ENCODE measurements at regions not wholly inside any gene's neighbourhood (a gene's known extent, or its start where the extent isn't known, plus 50 kb on each side); places are given as distances from the start of the nearest gene placed in this dataset.

- Histone ChIP-seq H3K4me2 (ENCODE audit: insufficient read depth, insufficient read length, low read length) (no peak overlapping the region), H2BK20ac (ENCODE audit: low read depth, low read length, poor library complexity, severe bottlenecking) (no peak overlapping the region), H3K4me1 (ENCODE audit: insufficient read depth, low read length) (peaks cover 4% of the 10 kb centered on the region; the same call in 1 of the 2 replicates), H3K18ac (ENCODE audit: insufficient read length, low read depth, low read length) (no peak overlapping the region), H2BK120ac (ENCODE audit: low read depth, low read length, poor library complexity, severe bottlenecking) (no peak overlapping the region), H4K91ac (ENCODE audit: insufficient read length, low read depth, low read length) (no peak overlapping the region), H3K27me3 (ENCODE audit: insufficient read depth, low read length) (no peaks in the 10 kb centered on the region), H2BK15ac (ENCODE audit: low read depth, low read length) (no peak overlapping the region), H4K5ac (ENCODE audit: insufficient read length, low read depth, low read length) (no peak overlapping the region), H3T11ph (ENCODE audit: low read length) (no peak overlapping the region), H3K9me3 (ENCODE audit: control insufficient read depth, low read depth, low read length) (no peaks in the 10 kb centered on the region), H3K79me2 (ENCODE audit: insufficient read depth, low read length) (no peaks in the 10 kb centered on the region), H2BK5ac (ENCODE audit: insufficient read length, low read length) (no peak overlapping the region), H3K23me2 (ENCODE audit: insufficient read length, low read depth, low read length, poor library complexity, severe bottlenecking) (no peaks in the 10 kb centered on the region), H3K14ac (ENCODE audit: insufficient read depth, low read length) (no peak overlapping the region), H3K9ac (ENCODE audit: extremely low read depth, insufficient read length, low read length) (no peak overlapping the region), H3K27ac (ENCODE audit: insufficient read length, low read depth, low read length) (no peak overlapping the region), H3K79me1 (ENCODE audit: insufficient read depth, low read depth, low read length, poor library complexity, severe bottlenecking) (no peaks in the 10 kb centered on the region), H2BK12ac (ENCODE audit: insufficient read length, low read depth, low read length) (no peak overlapping the region), H2AFZ (ENCODE audit: low read length) (no peak overlapping the region), H3K23ac (ENCODE audit: insufficient read length, low read depth, low read length) (no peak overlapping the region), H4K20me1 (ENCODE audit: control insufficient read depth, insufficient read depth, insufficient read length) (no peaks in the 10 kb centered on the region), H3K56ac (ENCODE audit: insufficient read length, low read depth, low read length) (no peak overlapping the region), H2AK5ac (ENCODE audit: insufficient read length, low read length) (no peak overlapping the region), H3K4ac (ENCODE audit: low read depth, low read length) (no peak overlapping the region), H4K8ac (replicated peaks; ENCODE audit: insufficient read length, low read depth, low read length) (no peak overlapping the region)
- H3K36me3 Mint-ChIP-seq (ENCODE audit: insufficient read depth in 1 of 3, low read depth in 3 of 3) = no peaks in the 10 kb centered on the region
- H3K9me3 Mint-ChIP-seq = no peaks in the 10 kb centered on the region
- TF ChIP-seq, protein P1, sequence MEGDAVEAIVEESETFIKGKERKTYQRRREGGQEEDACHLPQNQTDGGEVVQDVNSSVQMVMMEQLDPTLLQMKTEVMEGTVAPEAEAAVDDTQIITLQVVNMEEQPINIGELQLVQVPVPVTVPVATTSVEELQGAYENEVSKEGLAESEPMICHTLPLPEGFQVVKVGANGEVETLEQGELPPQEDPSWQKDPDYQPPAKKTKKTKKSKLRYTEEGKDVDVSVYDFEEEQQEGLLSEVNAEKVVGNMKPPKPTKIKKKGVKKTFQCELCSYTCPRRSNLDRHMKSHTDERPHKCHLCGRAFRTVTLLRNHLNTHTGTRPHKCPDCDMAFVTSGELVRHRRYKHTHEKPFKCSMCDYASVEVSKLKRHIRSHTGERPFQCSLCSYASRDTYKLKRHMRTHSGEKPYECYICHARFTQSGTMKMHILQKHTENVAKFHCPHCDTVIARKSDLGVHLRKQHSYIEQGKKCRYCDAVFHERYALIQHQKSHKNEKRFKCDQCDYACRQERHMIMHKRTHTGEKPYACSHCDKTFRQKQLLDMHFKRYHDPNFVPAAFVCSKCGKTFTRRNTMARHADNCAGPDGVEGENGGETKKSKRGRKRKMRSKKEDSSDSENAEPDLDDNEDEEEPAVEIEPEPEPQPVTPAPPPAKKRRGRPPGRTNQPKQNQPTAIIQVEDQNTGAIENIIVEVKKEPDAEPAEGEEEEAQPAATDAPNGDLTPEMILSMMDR (conservative IDR thresholded peaks at IDR 0.05) = no peak
- no peaks in the 10 kb centered on the region for H3K27me3 Mint-ChIP-seq (ENCODE audit: low read depth)
- H3K4me1 Mint-ChIP-seq = peaks cover 16 to 19% of the 10 kb centered on the region in 2 experiments
- DNase-seq = no peak
- H3K27ac Mint-ChIP-seq = no peak overlapping the region
- 100% methylated on average over 1 of the region's 7 CpGs for WGBS (ENCODE audit: extremely low coverage, insufficient read length, low lambda C conversion rate)
- H3K4me3 Mint-ChIP-seq = no peak overlapping the region
These were observed 64.4 kb upstream of the TRHDE start for GRCh38 chr12:72207486-72208409.

Measured in H9 (cell line).